Type B pancreatic cell (in vitro differentiated cells): ENCODE measurements at regions not wholly inside any gene's neighbourhood (a gene's known extent, or its start where the extent isn't known, plus 50 kb on each side); places are given as distances from the start of the nearest gene placed in this dataset.

ENCODE experiments used
- DNase-seq: peaks from one replicate; pipeline ENCODE4 v3.0.0; 2021; ENCODE audit warnings: mixed read lengths; ENCODE audit not compliant: unreplicated experiment; ENCODE audit errors: extremely low spot score
- H3K27ac Mint-ChIP-seq: 2 replicates; pipeline ENCODE4 v1.8.0; 2021; ENCODE audit warnings: mild to moderate bottlenecking, mixed read lengths
- H3K27me3 Mint-ChIP-seq: 2 replicates; pipeline ENCODE4 v1.8.0; 2021; ENCODE audit warnings: mixed read lengths
- H3K36me3 Mint-ChIP-seq: 2 replicates; pipeline ENCODE4 v1.8.0; 2021; ENCODE audit warnings: mixed read lengths
- H3K4me1 Mint-ChIP-seq: one replicate; pipeline ENCODE4 v1.8.0; 2021; ENCODE audit warnings: mixed read lengths; ENCODE audit not compliant: unreplicated experiment
- H3K4me3 Mint-ChIP-seq: 2 replicates; pipeline ENCODE4 v1.8.0; 2021; ENCODE audit warnings: mild to moderate bottlenecking, mixed read lengths
- H3K9me3 Mint-ChIP-seq: 2 replicates; pipeline ENCODE4 v1.8.0; 2021; ENCODE audit warnings: mixed read lengths
- CTCF ChIP-seq: fragments of 200-600 bp; sonication (generic); conservative IDR thresholded peaks from 2 replicates; pipeline ENCODE4 v1.5.0; 2021; ENCODE audit warnings: antibody characterized with exemption, mild to moderate bottlenecking

- no peaks in the 10 kb centered on the region for H3K9me3 Mint-ChIP-seq
- H3K27ac Mint-ChIP-seq, result no peak overlapping the region
- H3K27me3 Mint-ChIP-seq, result peaks cover 3% of the 10 kb centered on the region
- no peak overlapping the region for H3K4me3 Mint-ChIP-seq
- no peak for TF ChIP-seq CTCF
- DNase-seq, result no peak
- H3K36me3 Mint-ChIP-seq, result no peaks in the 10 kb centered on the region
- no peaks in the 10 kb centered on the region for H3K4me1 Mint-ChIP-seq
Measured at GRCh38 chr5:166032601-166033000, 2258.8 kb upstream of the WWC1 start.

- no peaks in the 10 kb centered on the region for H3K36me3 Mint-ChIP-seq
- H3K4me1 Mint-ChIP-seq, result peaks cover 5% of the 10 kb centered on the region
- no peak for DNase-seq
- H3K27ac Mint-ChIP-seq, result no peak overlapping the region
- H3K27me3 Mint-ChIP-seq, result no peaks in the 10 kb centered on the region
- no peak overlapping the region for H3K4me3 Mint-ChIP-seq
- TF ChIP-seq CTCF, result no peak
- no peaks in the 10 kb centered on the region for H3K9me3 Mint-ChIP-seq
Measured at GRCh38 chr5:166045961-166046360, 2245.5 kb upstream of the WWC1 start.

- peaks cover 5% of the 10 kb centered on the region for H3K4me1 Mint-ChIP-seq
- no peaks in the 10 kb centered on the region for H3K9me3 Mint-ChIP-seq
Measured at GRCh38 chr5:166046956-166047355, 2244.5 kb upstream of the WWC1 start.

DNA sequence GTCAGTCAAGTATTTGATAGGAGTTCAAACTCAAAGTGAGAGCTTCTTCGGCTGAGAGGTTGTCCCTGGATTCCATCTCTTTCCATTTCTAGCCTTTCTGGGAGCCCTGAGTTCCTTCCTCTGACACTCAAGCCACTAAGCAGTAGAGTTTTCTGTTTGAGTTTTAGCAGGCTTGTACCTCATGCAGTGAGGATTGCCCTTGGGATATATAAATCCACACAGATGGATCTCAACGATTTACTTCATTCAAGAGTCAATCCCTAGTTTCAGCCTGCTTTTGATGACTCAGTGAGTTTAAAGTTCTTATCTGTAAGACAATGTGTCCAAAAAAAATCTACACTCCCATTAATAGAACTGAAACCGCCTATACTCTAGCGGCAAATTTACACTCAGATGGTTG lies 2240.9 kb upstream of the WWC1 start:
- H3K9me3 Mint-ChIP-seq, result no peaks in the 10 kb centered on the region
- peaks cover 5% of the 10 kb centered on the region for H3K4me1 Mint-ChIP-seq
- TF ChIP-seq CTCF, result no peak
- no peaks in the 10 kb centered on the region for H3K27me3 Mint-ChIP-seq
- no peaks in the 10 kb centered on the region for H3K36me3 Mint-ChIP-seq
- H3K27ac Mint-ChIP-seq, result no peak overlapping the region
- no peak for DNase-seq
- no peak overlapping the region for H3K4me3 Mint-ChIP-seq

More at GRCh38 chr5:166046956-166047355, 2244.5 kb upstream of the WWC1 start:
- Mint-ChIP-seq H3K27me3 (no peaks in the 10 kb centered on the region), H3K36me3 (no peaks in the 10 kb centered on the region), H3K4me3 (no peak overlapping the region), H3K27ac (no peak overlapping the region)
- DNase-seq, result no peak
- TF ChIP-seq CTCF, result no peak

DNA sequence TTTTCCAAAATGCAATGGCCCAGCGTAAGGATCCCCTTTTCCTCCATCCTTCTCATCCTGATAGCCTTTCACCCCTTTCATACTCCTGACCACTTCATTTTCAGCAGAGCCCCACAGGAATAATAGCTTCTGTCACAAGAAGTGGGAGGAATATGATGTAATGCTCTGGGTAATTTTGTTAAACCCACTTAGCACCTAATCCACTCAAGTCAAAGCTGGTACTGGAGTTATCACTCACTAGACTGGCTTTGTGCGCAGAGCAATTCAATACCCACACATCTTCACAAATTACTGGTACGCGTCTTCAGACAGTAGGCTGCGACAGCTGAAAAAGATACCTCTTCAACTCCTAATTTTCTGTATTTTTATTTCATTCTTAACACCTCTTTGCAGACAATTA lies 2232.8 kb upstream of the WWC1 start:
- Mint-ChIP-seq H3K4me3 (no peak overlapping the region), H3K36me3 (no peaks in the 10 kb centered on the region), H3K27ac (no peak overlapping the region), H3K9me3 (no peaks in the 10 kb centered on the region), H3K27me3 (no peaks in the 10 kb centered on the region), H3K4me1 (peaks cover 4% of the 10 kb centered on the region)
- TF ChIP-seq CTCF, result no peak
- no peak for DNase-seq

DNA sequence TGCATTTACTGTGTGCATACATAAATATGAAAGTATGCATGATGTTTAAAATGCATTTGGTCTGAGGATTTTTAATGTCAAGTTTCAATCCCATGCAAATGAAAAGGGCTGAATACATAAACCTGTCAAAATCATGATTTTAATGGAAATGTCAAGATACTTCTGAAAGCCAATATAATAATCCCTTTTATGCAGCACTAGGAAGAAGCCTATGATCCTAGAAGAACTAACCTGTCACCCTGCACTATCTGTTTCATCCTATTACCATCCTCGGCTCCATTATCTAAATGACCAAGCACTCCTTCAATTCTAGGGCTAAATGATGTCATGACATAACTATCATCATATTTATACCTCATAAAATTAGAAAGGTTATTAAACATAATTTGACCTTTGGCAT lies 2229.4 kb upstream of the WWC1 start:
- TF ChIP-seq CTCF, result no peak
- Mint-ChIP-seq H3K36me3 (no peaks in the 10 kb centered on the region), H3K4me3 (no peak overlapping the region), H3K27me3 (peaks cover 2% of the 10 kb centered on the region), H3K4me1 (peaks cover 11% of the 10 kb centered on the region), H3K27ac (no peak overlapping the region), H3K9me3 (no peaks in the 10 kb centered on the region)
- no peak for DNase-seq
